ENCODE measurements at regions not wholly inside any gene's neighbourhood (a gene's known extent, or its start where the extent isn't known, plus 50 kb on each side); places are given as distances from the start of the nearest gene placed in this dataset.

DNA sequence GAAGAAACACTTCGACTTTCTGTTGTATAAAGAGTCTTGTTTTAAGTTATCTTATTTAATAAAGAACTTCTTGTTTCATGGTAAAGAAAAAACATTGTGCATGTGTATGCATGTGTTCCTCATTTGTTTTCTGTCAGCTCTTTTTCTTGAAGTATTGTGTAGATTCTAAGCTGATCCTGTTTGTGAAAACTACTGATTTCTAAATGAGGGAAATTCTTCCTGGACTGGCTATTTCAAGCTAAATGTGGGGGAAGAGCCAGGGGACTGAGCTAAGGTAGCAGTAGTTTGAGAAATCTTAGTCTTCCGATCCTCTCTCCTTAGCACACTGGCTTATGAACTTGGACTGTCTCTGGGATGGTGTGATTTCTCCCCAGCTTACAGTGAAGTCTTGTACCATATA, 56.4 kb upstream of the RBMS1 start:
- H3K4me3 ChIP-seq, result no peak overlapping the region
- DNase-seq (ENCODE audit: low spot score in 2 of 2), result no peak
- H3K27me3 ChIP-seq (ENCODE audit: low read depth), result no peaks in the 10 kb centered on the region
- H3K4me1 ChIP-seq, result peaks cover 6% of the 10 kb centered on the region
- H3K9me3 ChIP-seq, result no peaks in the 10 kb centered on the region
- in situ Hi-C loops (cut with MboI; ENCODE audit: low sequenced_read_pairs), result no loop called here
- H3K36me3 ChIP-seq (replicated peaks), result no peaks in the 10 kb centered on the region

DNA sequence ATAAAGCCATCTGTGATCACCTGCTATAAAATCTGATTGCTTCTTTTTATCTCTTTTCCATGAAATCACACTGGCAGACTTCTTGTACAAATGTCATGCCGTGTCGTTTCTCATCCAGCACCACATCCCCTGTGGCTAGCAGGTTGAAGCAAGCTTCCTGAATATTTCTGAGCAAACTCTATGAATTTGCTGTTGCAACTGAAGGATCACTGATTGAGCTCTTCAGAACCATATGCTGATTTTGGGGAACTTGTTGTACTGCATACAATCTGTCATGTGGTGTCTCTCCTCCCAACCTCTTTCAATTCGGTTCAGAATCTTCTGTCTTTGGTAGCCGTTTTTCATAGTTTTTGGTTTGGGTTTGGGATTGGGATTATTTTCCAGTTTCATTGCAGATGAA, 57.7 kb upstream of the RBMS1 start:
- in situ Hi-C loops (cut with MboI; ENCODE audit: low sequenced_read_pairs), result no loop called here

DNA sequence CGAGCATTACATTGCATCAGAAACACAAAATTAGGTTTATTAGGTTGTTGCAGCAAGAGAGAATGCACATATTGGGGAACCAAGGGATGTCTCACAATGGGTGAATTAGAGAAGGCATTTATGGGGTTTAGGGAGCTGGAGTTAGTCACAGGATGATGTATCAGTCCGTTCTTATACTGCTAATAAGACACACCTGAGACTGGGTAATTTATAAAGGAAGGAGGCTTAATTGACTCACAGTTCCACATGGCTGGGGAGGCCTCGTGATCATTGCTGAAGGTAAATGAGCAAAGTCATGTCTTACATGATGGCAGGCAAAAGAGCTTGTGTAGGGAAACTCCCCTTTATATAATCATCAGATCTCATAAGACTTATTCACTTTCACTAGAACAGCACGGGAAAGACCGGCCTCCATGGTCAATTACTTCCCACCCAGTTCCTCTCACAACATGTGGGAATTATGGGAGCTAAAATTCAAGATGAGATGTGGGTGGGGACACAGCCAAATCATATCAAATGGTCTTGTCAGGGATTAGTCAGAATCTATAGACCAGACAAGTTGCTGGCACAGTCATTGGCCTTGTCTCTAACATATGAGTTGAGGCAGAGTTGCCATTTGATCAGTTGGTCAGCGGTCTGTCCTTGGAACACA, 61.9 kb upstream of the RBMS1 start:
- no peak overlapping the region for H3K4me3 ChIP-seq
- no peaks in the 10 kb centered on the region for H3K36me3 ChIP-seq (replicated peaks)
- no peak for DNase-seq (ENCODE audit: low spot score in 2 of 2)
- no peaks in the 10 kb centered on the region for H3K9me3 ChIP-seq
- peaks cover 2% of the 10 kb centered on the region for H3K4me1 ChIP-seq
- H3K27me3 ChIP-seq (ENCODE audit: low read depth), result no peaks in the 10 kb centered on the region
- in situ Hi-C loops (cut with MboI; ENCODE audit: low sequenced_read_pairs), result no loop called here

More for the DNA sequence above, 57.7 kb upstream of the RBMS1 start:
- peaks cover 6% of the 10 kb centered on the region for H3K4me1 ChIP-seq
- H3K36me3 ChIP-seq (replicated peaks), result no peaks in the 10 kb centered on the region
- H3K9me3 ChIP-seq, result no peaks in the 10 kb centered on the region
- no peak overlapping the region for H3K4me3 ChIP-seq
- no peak for DNase-seq (ENCODE audit: low spot score in 2 of 2)
- no peaks in the 10 kb centered on the region for H3K27me3 ChIP-seq (ENCODE audit: low read depth)

DNA sequence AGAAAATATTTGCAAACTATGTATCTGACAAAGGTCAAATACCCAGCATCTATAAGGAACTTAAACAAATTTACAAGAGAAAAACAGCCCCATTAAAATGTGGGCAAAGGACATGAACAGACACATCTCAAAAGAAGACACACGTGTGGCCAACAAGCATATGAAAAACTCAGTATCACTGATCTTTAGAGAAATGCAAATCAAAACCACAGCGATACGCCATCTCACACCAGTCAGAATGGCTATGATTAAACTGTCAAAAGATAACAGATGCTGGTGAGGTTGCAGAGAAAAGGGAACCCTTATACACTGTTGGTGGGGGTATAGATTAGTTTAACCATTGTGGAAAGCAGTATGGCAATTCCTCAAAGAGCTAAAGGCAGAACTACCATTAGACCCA, 64.3 kb upstream of the RBMS1 start:
- Histone ChIP-seq H3K4me3 (no peak overlapping the region), H3K36me3 (replicated peaks) (no peaks in the 10 kb centered on the region), H3K4me1 (no peaks in the 10 kb centered on the region), H3K9me3 (no peaks in the 10 kb centered on the region), H3K27me3 (ENCODE audit: low read depth) (no peaks in the 10 kb centered on the region)
- in situ Hi-C loops (cut with MboI; ENCODE audit: low sequenced_read_pairs), result no loop called here
- no peak for DNase-seq (ENCODE audit: low spot score in 2 of 2)

DNA sequence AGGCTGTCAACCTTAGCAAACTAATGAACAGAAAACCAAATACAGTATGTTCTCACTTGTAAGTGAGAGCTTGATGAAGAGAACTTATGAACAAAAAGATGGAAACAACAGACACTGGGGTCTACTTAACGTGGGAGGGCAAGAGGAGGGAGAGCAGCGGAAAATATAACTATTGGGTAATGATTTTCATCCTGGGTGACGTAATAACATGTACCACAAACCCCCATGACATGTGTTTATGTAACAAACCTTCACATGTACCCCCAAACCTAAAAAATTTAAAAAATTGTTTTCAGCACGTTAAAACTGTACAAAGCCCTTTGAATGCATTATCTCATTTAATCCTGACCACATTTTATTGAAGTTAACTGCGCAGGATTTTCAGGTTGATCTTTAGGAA, 64.9 kb upstream of the RBMS1 start:
- H3K36me3 ChIP-seq (replicated peaks), result no peaks in the 10 kb centered on the region
- H3K9me3 ChIP-seq, result no peaks in the 10 kb centered on the region
- in situ Hi-C loops (cut with MboI; ENCODE audit: low sequenced_read_pairs), result no loop called here
- H3K4me3 ChIP-seq, result no peak overlapping the region
- no peak for DNase-seq (ENCODE audit: low spot score in 2 of 2)
- H3K4me1 ChIP-seq, result no peaks in the 10 kb centered on the region
- H3K27me3 ChIP-seq (ENCODE audit: low read depth), result no peaks in the 10 kb centered on the region

DNA sequence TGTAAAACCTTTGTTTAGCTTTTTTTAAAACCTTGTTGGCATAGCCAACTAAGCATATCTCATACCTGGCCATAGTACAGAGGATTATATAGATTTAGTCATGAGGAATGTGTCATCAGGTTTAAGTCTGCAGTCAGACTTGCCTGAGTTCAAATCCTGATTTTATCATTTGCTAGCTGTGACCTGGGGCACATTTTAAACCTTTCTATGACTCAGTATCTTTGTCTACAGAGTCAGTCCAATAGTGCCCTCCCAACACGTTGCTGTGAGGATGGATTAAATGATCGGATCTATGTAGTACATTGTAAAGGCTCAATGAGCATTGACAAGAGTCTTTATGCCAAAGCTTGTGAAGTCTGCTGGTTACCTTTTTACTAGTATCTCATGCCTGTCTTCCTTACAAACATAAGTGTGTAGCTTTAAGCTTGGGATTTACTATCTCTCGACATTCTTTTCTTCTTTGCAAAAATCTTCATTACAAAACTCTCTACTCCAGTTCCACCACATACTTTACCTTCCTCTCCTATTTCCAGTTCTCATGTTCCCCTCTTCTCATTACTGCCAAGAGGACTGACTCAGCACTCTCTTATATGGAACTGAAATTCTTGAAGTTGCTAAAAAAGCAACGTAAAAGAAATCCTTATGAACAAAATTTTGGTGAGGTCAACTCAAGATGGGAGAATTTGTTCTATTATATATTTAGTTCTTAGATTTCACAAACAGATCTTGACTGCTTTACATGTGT, 68.1 kb upstream of the RBMS1 start:
- Histone ChIP-seq H3K4me3 (no peak overlapping the region), H3K9me3 (no peaks in the 10 kb centered on the region), H3K36me3 (replicated peaks) (no peaks in the 10 kb centered on the region), H3K27me3 (ENCODE audit: low read depth) (no peaks in the 10 kb centered on the region), H3K4me1 (no peaks in the 10 kb centered on the region)
- in situ Hi-C loops (cut with MboI; ENCODE audit: low sequenced_read_pairs), result no loop called here
- no peak for DNase-seq (ENCODE audit: low spot score in 2 of 2)

DNA sequence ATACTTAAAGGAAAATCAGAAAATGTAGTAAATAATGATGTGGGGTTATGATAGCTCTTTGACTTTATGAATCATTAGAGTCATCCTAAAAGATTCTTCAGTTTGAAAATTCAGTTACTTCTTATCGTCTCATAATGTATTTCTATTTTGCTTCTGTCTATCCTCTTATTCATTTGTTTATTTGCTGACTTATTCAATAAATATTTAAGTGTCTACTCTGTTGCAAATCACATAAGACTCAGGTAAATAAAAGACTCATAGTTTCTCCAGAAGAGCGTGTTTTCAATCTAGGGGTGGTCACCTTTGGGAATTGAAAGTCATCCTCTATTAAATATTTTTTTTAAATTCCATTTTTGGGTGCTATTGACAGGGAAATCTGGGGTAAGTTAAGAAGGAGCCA, 69.1 kb upstream of the RBMS1 start:
- in situ Hi-C loops (cut with MboI; ENCODE audit: low sequenced_read_pairs), result no loop called here
- no peaks in the 10 kb centered on the region for H3K36me3 ChIP-seq (replicated peaks)
- no peak for DNase-seq (ENCODE audit: low spot score in 2 of 2)
- H3K27me3 ChIP-seq (ENCODE audit: low read depth), result no peaks in the 10 kb centered on the region
- no peak overlapping the region for H3K4me3 ChIP-seq
- no peaks in the 10 kb centered on the region for H3K4me1 ChIP-seq
- H3K9me3 ChIP-seq, result no peaks in the 10 kb centered on the region

DNA sequence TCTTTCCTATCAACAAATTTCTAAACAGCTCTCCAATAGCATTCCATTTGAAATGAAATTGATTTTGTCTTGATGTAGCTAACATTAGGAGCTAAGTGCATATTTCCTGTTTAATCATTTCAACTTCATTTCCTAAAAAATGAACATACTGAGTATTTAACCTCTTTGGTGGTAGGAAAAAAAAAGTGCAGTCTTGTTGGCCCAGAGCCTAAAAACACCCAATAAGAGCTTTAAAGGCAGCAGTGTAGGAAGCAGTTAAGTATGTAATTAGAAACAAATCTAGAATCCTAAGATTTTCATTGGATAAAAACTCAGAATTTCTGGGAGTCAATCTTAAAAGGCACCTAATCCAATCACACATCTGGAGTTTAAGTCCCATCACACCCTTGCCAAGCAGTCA, 71.0 kb upstream of the RBMS1 start:
- H3K4me1 ChIP-seq, result no peaks in the 10 kb centered on the region
- no peak for DNase-seq (ENCODE audit: low spot score in 2 of 2)
- in situ Hi-C loops (cut with MboI; ENCODE audit: low sequenced_read_pairs), result no loop called here
- no peaks in the 10 kb centered on the region for H3K36me3 ChIP-seq (replicated peaks)
- no peak overlapping the region for H3K4me3 ChIP-seq
- H3K27me3 ChIP-seq (ENCODE audit: low read depth), result no peaks in the 10 kb centered on the region
- no peaks in the 10 kb centered on the region for H3K9me3 ChIP-seq

DNA sequence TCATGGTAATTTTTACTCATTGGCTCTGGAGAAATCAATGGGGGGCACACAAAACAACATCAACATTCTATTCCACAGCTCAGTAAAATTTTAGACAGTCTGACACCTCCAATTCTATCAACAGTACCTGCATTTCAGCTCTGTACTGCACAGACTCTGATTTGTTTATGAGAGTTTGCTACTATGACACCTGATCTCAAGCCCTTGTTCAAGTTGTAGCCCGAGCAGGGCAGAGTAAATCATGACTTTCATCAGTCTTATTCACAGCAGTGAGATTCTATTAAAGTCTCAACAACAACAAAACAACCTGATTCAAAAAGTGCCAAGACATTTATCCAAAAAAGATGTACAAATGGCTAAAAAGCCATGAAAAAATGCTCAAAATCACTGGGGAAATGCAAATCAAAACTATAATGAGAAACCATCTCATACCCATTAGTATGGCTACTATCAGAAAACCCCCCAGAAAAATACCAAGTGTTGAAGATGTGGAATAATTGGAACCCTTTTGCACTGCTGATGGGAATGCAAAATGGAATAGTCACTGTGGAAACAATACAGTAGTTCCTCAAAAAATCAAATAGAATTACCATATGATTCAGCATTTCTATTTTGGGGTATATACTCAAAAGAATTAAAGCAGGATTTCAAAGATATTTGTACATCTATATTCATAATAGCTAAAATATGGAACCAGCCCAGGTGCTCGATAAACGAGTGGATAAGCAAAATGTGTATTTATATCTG, 71.7 kb upstream of the RBMS1 start:
- in situ Hi-C loops (cut with MboI; ENCODE audit: low sequenced_read_pairs), result no loop called here
- no peak for DNase-seq (ENCODE audit: low spot score in 2 of 2)
- H3K4me3 ChIP-seq, result no peak overlapping the region
- no peaks in the 10 kb centered on the region for H3K4me1 ChIP-seq
- H3K27me3 ChIP-seq (ENCODE audit: low read depth), result no peaks in the 10 kb centered on the region
- no peaks in the 10 kb centered on the region for H3K36me3 ChIP-seq (replicated peaks)
- H3K9me3 ChIP-seq, result no peaks in the 10 kb centered on the region

DNA sequence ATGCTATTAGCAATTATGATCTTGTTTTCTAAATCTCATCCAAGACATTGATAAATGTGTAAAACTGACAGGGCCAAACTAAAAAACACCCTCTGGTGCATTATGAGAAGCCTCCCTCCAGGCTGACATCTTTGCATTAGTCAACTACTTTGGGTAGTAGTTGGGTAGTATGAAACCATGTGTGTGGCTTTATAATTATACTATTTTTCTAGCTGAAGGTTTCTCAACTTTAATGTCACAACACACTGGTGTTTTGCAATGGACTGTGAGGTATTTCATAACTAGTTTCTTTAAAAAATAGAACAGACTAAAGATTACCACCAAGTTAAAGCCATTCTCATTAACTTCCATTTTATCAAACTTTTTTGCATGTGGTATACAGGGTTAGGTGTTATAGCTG, 73.1 kb upstream of the RBMS1 start:
- H3K4me1 ChIP-seq, result no peaks in the 10 kb centered on the region
- no peaks in the 10 kb centered on the region for H3K36me3 ChIP-seq (replicated peaks)
- in situ Hi-C loops (cut with MboI; ENCODE audit: low sequenced_read_pairs), result no loop called here
- H3K4me3 ChIP-seq, result no peak overlapping the region
- no peaks in the 10 kb centered on the region for H3K27me3 ChIP-seq (ENCODE audit: low read depth)
- DNase-seq (ENCODE audit: low spot score in 2 of 2), result no peak
- H3K9me3 ChIP-seq, result no peaks in the 10 kb centered on the region

DNA sequence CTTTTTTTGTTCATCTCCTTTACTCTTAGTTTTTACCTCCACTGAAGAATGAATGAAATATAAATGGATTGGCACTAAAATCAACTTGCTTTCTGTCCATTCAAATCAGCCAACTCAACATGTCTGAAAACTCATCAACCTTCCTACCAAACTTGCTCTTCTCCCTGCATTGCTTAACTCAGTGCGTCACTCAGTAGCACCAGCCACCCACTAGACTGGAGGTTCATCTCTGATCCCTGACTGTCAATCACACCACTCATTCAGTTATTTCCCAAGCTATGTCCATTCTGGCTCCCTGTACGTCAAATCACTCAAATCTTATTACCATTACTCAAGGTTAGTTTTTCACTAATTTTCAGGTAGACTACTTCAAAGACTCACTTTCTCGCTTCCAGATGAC, 75.2 kb upstream of the RBMS1 start:
- Histone ChIP-seq H3K4me3 (no peak overlapping the region), H3K4me1 (no peaks in the 10 kb centered on the region), H3K36me3 (replicated peaks) (no peaks in the 10 kb centered on the region), H3K9me3 (0 out of 2 replicates have a peak, but pooled peaks cover 5% of the 10 kb centered on the region), H3K27me3 (ENCODE audit: low read depth) (no peaks in the 10 kb centered on the region)
- DNase-seq (ENCODE audit: low spot score in 2 of 2), result no peak
- in situ Hi-C loops (cut with MboI; ENCODE audit: low sequenced_read_pairs), result no loop called here

DNA sequence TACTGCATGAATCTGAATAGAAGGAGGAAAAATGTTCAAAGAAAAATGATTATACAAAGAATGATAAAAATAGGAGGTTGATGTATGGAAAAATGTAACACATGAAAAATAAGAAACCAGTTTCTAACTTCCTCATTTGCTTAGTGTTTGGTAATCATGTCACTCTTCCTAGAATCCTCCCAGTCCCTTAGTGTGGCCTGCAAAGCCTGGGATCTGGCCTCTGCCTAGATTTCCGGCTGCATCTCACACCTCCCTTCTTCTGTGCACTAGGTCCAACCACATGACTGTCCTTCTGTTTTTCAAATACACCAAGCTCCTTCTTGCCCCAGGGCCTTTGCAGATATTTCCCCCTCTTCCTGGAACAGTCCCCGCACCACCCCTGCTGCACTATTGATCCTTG, 76.8 kb upstream of the RBMS1 start:
- no peaks in the 10 kb centered on the region for H3K27me3 ChIP-seq (ENCODE audit: low read depth)
- 0 out of 2 replicates have a peak, but pooled peaks cover 5% of the 10 kb centered on the region for H3K9me3 ChIP-seq
- no peaks in the 10 kb centered on the region for H3K4me1 ChIP-seq
- DNase-seq (ENCODE audit: low spot score in 2 of 2), result no peak
- no peak overlapping the region for H3K4me3 ChIP-seq
- no peaks in the 10 kb centered on the region for H3K36me3 ChIP-seq (replicated peaks)
- in situ Hi-C loops (cut with MboI; ENCODE audit: low sequenced_read_pairs), result no loop called here

DNA sequence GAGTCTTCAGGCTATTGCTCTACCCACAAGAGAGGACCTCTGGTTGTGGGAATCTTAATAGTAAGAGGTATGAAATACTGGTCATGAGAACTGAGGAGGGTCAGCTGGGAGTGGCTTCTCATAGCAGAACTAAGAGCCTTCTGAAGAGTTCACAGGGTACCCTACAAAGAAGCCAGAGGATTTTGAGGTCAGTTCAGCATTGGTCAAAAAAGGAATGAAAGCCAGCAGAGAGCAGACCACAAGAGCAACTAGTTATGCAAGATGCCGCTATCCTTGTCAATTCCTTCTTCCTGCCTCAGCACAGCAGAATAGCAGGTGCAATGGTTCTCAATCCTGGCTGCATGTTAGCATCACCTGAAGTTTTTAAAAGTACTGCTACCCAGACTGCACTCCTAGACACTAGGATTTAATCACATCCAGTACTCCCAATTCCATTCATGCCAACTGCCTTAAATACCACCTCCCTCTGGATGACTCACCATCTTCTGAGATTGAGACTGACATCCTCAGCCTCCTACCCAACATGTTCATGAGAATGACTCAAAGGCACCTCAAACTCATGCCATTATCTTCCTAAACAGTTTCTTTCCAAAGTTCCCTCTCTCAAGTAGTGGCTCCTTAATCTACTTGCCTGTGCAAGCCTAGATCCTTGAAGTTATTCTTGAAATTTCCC, 81.0 kb upstream of the RBMS1 start:
- in situ Hi-C loops (cut with MboI; ENCODE audit: low sequenced_read_pairs), result no loop called here
- H3K27me3 ChIP-seq (ENCODE audit: low read depth), result 0 out of 2 replicates have a peak, but pooled peaks cover 2% of the 10 kb centered on the region
- H3K4me1 ChIP-seq, result no peaks in the 10 kb centered on the region; the same call in 1 of the 2 replicates
- H3K4me3 ChIP-seq, result no peak overlapping the region
- no peaks in the 10 kb centered on the region for H3K36me3 ChIP-seq (replicated peaks)
- DNase-seq (ENCODE audit: low spot score in 2 of 2), result no peak
- 0 out of 2 replicates have a peak, but pooled peaks cover 5% of the 10 kb centered on the region for H3K9me3 ChIP-seq

All from HAP-1 (cell line).